ENCODE measurements at regions not wholly inside any gene's neighbourhood (a gene's known extent, or its start where the extent isn't known, plus 50 kb on each side); places are given as distances from the start of the nearest gene placed in this dataset.

- BruUV-seq (replicated peaks) = no TSS peak
Observed at GRCh38 chr1:48103495-48103894, 106.3 kb upstream of the TRABD2B start.

More at GRCh38 chr1:48103495-48103894, 106.3 kb upstream of the TRABD2B start:
- Histone ChIP-seq H4K20me1 (replicated peaks; ENCODE audit: control insufficient read depth, extremely low read depth, insufficient read depth, low read length) (no peaks in the 10 kb centered on the region), H3K79me2 (ENCODE audit: control insufficient read depth, insufficient read depth, low read length) (no peaks in the 10 kb centered on the region), H3K36me3 (ENCODE audit: control insufficient read depth in 2 of 2, extremely low read depth in 1 of 2, insufficient read depth in 2 of 2, low read length in 2 of 2) (no peaks in the 10 kb centered on the region), H3K4me3 (replicated peaks in 1 of 3; ENCODE audit: insufficient read depth in 1 of 3, low read depth in 1 of 3, low read length in 3 of 3) (no peak overlapping the region), H3K9ac (replicated peaks; ENCODE audit: extremely low read depth, insufficient read depth, low read length) (no peak overlapping the region), H3K27me3 (ENCODE audit: control insufficient read depth in 2 of 2, insufficient read depth in 2 of 2, low read length in 2 of 2) (no peaks in the 10 kb centered on the region), H3K9me1 (replicated peaks; ENCODE audit: control insufficient read depth, extremely low read depth, insufficient read depth, low read length) (no peaks in the 10 kb centered on the region), H2AFZ (ENCODE audit: low read depth, low read length) (no peak overlapping the region), H3K9me3 (replicated peaks; ENCODE audit: control insufficient read depth, insufficient read depth, low read length) (no peaks in the 10 kb centered on the region), H3K4me1 (ENCODE audit: control insufficient read depth, extremely low read depth, insufficient read depth, low read length) (no peaks in the 10 kb centered on the region), H3K27ac (ENCODE audit: insufficient read depth, low read depth, low read length) (no peak overlapping the region), H3K4me2 (ENCODE audit: insufficient read depth, low read length) (no peak overlapping the region)
- ChIA-PET CTCF (interaction anchor here (1.6 kb wide), 1 partner anchor 10 kb away, joined by 5 read pairs; no protein-coding TSS in a partner anchor), POLR2A (no interaction called here)
- DNase-seq (ENCODE audit: low read depth, low spot score) (no peak), FAIRE-seq (no peak)
- no peak for TF ChIP-seq POLR2AphosphoS5 (IDR thresholded peaks at IDR 0.05; ENCODE audit: insufficient read depth, low read depth, low read length)
- TF ChIP-seq MYC (IDR thresholded peaks at IDR 0.05; ENCODE audit: low read depth, low read length) = no peak
- no peak for TF ChIP-seq FOS (IDR thresholded peaks at IDR 0.05; ENCODE audit: borderline replicate concordance, insufficient read depth, low read length)
- TF ChIP-seq CTCF (IDR thresholded peaks at IDR 0.05; ENCODE audit: extremely low read depth in 1 of 2, insufficient read depth in 1 of 2, low read depth in 1 of 2, low read length in 2 of 2) = no peak
- TF ChIP-seq JUN (IDR thresholded peaks at IDR 0.05; ENCODE audit: borderline replicate concordance, insufficient read depth, insufficient read length, low read depth) = no peak
- TF ChIP-seq EZH2 (IDR thresholded peaks at IDR 0.05; ENCODE audit: borderline replicate concordance, low read depth, low read length, severe bottlenecking) = no peak
- TF ChIP-seq POLR2A (IDR thresholded peaks at IDR 0.05; ENCODE audit: low read depth, low read length) = no peak
- no peak for TF ChIP-seq GATA2 (IDR thresholded peaks at IDR 0.05; ENCODE audit: insufficient read depth, insufficient read length, low read depth, low read length)
- TF ChIP-seq, protein P1, sequence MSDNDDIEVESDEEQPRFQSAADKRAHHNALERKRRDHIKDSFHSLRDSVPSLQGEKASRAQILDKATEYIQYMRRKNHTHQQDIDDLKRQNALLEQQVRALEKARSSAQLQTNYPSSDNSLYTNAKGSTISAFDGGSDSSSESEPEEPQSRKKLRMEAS (IDR thresholded peaks at IDR 0.05; ENCODE audit: insufficient read depth, insufficient read length) = no peak
- dilution Hi-C loops (cut with MboI; ENCODE audit: extremely low pct_ligation_motif_present, low sequenced_read_pairs) = no loop called here
- intact Hi-C loops (cut with micrococcal nuclease) = loop anchor here (10.0 kb wide), 1 partner anchor 591 kb away; no protein-coding TSS in a partner anchor

Data from endothelial cell of umbilical vein (primary cell).